ENCODE measurements at regions not wholly inside any gene's neighbourhood (a gene's known extent, or its start where the extent isn't known, plus 50 kb on each side); places are given as distances from the start of the nearest gene placed in this dataset.

DNA sequence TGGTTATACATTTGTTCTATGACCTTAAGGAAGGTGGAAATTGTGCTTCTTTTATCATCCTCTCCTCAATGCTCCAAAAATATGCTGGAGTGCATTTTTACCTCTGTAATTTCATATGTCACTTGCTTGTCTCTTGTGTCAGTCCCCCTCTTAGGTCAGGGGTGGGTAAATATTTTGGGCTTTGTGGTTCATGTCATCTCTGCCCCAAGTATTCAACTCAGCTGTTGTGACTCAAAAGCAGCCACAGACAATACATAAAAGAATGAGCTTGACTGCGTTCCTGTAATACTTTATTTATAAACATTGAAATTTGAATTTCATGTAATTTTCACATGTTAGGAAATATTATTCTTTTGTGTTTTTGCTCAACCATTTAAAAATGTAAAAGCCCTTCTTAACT, 60.4 kb upstream of the SLC24A5 start:
- no peak overlapping the region for H3K27ac ChIP-seq
- H3K9me3 ChIP-seq (replicated peaks in 1 of 3), result no peaks in the 10 kb centered on the region
- H3K36me3 ChIP-seq (replicated peaks in 1 of 2), result no peaks in the 10 kb centered on the region
- H3K4me1 ChIP-seq (replicated peaks in 1 of 2), result no peaks in the 10 kb centered on the region
- no peaks in the 10 kb centered on the region for H3K27me3 ChIP-seq
- 81 to 91% (median 87%) methylated on average over 1 of the region's 1 CpG for WGBS, 4 donors
- TF ChIP-seq, protein P1, sequence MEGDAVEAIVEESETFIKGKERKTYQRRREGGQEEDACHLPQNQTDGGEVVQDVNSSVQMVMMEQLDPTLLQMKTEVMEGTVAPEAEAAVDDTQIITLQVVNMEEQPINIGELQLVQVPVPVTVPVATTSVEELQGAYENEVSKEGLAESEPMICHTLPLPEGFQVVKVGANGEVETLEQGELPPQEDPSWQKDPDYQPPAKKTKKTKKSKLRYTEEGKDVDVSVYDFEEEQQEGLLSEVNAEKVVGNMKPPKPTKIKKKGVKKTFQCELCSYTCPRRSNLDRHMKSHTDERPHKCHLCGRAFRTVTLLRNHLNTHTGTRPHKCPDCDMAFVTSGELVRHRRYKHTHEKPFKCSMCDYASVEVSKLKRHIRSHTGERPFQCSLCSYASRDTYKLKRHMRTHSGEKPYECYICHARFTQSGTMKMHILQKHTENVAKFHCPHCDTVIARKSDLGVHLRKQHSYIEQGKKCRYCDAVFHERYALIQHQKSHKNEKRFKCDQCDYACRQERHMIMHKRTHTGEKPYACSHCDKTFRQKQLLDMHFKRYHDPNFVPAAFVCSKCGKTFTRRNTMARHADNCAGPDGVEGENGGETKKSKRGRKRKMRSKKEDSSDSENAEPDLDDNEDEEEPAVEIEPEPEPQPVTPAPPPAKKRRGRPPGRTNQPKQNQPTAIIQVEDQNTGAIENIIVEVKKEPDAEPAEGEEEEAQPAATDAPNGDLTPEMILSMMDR (IDR thresholded peaks at IDR 0.05), result no peak
- no peak for TF ChIP-seq POLR2A (IDR thresholded peaks at IDR 0.05)
- H3K4me3 ChIP-seq, result no peak overlapping the region
- DNase-seq, result no peak
- intact Hi-C loops (cut with DNase I), result no loop called here

DNA sequence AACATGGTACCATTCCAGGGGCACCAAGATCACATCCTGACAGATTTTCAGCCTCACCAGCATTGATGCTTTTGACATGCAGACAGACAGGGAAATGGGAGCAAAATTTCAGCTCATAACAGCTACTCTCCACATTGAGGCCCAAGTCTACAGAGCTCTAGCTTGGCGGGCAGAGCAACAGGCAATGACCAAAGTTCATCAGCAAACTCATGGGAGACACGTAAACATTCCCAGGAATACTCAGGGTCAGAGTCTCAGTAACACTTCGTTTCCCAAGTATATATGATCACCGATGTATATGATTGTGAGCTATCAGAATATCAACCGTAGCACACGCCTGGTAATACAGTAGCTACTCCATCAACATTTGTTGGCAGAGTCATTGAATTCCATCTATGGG, 59.2 kb upstream of the SLC24A5 start:
- Histone ChIP-seq H3K4me3 (no peak overlapping the region), H3K9me3 (replicated peaks in 1 of 3) (no peaks in the 10 kb centered on the region), H3K4me1 (replicated peaks in 1 of 2) (no peaks in the 10 kb centered on the region), H3K27me3 (no peaks in the 10 kb centered on the region), H3K27ac (no peak overlapping the region), H3K36me3 (replicated peaks in 1 of 2) (no peaks in the 10 kb centered on the region)
- WGBS, 4 donors, result 89 to 94% (median 92%) methylated on average over 5 to 6 of the region's 6 CpGs
- intact Hi-C loops (cut with DNase I), result no loop called here
- TF ChIP-seq, protein P1 (IDR thresholded peaks at IDR 0.05), result no peak
- TF ChIP-seq POLR2A (IDR thresholded peaks at IDR 0.05), result no peak
- no peak for DNase-seq

- H3K9me3 ChIP-seq (replicated peaks in 1 of 3), result no peaks in the 10 kb centered on the region
- H3K4me1 ChIP-seq (replicated peaks in 1 of 2), result no peaks in the 10 kb centered on the region
- TF ChIP-seq, protein P1 (IDR thresholded peaks at IDR 0.05), result no peak
- no peak for TF ChIP-seq POLR2A (IDR thresholded peaks at IDR 0.05)
- H3K27me3 ChIP-seq, result no peaks in the 10 kb centered on the region
- no peaks in the 10 kb centered on the region for H3K36me3 ChIP-seq (replicated peaks in 1 of 2)
- no peak overlapping the region for H3K27ac ChIP-seq
- no peak overlapping the region for H3K4me3 ChIP-seq
- DNase-seq, result no peak
- intact Hi-C loops (cut with DNase I), result no loop called here
- WGBS, 4 donors, result 62 to 73% (median 66%) methylated on average over 11 of the region's 11 CpGs
Measured at GRCh38 chr15:48062148-48062872, 58.5 kb upstream of the SLC24A5 start.

- TF ChIP-seq, protein P1 (IDR thresholded peaks at IDR 0.05), result no peak
- TF ChIP-seq POLR2A (IDR thresholded peaks at IDR 0.05), result no peak
- no peaks in the 10 kb centered on the region for H3K36me3 ChIP-seq (replicated peaks in 1 of 2)
Measured at GRCh38 chr15:48063411-48063985, 57.3 kb upstream of the SLC24A5 start.

More at GRCh38 chr15:48063411-48063985, 57.3 kb upstream of the SLC24A5 start:
- H3K27me3 ChIP-seq, result no peaks in the 10 kb centered on the region
- 59 to 74% (median 70%) methylated on average over 2 of the region's 2 CpGs for WGBS, 4 donors
- no peaks in the 10 kb centered on the region for H3K9me3 ChIP-seq (replicated peaks in 1 of 3)
- H3K4me3 ChIP-seq, result no peak overlapping the region
- intact Hi-C loops (cut with DNase I), result no loop called here
- no peak overlapping the region for H3K27ac ChIP-seq
- no peaks in the 10 kb centered on the region for H3K4me1 ChIP-seq (replicated peaks in 1 of 2)
- no peak for DNase-seq
